Central memory CD8-positive, alpha-beta T cell (primary cell): ENCODE measurements at regions not wholly inside any gene's neighbourhood (a gene's known extent, or its start where the extent isn't known, plus 50 kb on each side); places are given as distances from the start of the nearest gene placed in this dataset.

Source experiments
- ATAC-seq: fragments of 150-1000 bp; cut with Tn5 transposase; replicated peaks from 2 replicates; pipeline ENCODE4 v1.10.0; 2022; ENCODE audit warnings: mild to moderate bottlenecking, moderate FRiP score, moderate number of reproducible peaks; ENCODE audit not compliant: poor library complexity, severe bottlenecking; ENCODE audit errors: extremely low read depth
- DNase-seq, 2 donors: peaks; one replicate each; pipeline ENCODE4 v3.0.0; 2021; ENCODE audit warnings: low spot score in 2 of 2
- H3K27ac Mint-ChIP-seq: one replicate; pipeline ENCODE4 v1.8.0; 2022; ENCODE audit warnings: low read depth, mild to moderate bottlenecking, moderate library complexity, mixed read lengths
- H3K27me3 Mint-ChIP-seq: one replicate; pipeline ENCODE4 v1.8.0; 2022; ENCODE audit warnings: mixed read lengths
- H3K36me3 Mint-ChIP-seq: one replicate; pipeline ENCODE4 v1.8.0; 2022; ENCODE audit warnings: mild to moderate bottlenecking, moderate library complexity, mixed read lengths; ENCODE audit not compliant: insufficient read depth
- H3K4me1 Mint-ChIP-seq: one replicate; pipeline ENCODE4 v1.8.0; 2022; ENCODE audit warnings: mixed read lengths
- H3K4me3 Mint-ChIP-seq: one replicate; pipeline ENCODE4 v1.8.0; 2022; ENCODE audit warnings: mild to moderate bottlenecking, moderate library complexity, mixed read lengths
- H3K9me3 Mint-ChIP-seq: one replicate; pipeline ENCODE4 v1.8.0; 2022; ENCODE audit warnings: mixed read lengths

DNA sequence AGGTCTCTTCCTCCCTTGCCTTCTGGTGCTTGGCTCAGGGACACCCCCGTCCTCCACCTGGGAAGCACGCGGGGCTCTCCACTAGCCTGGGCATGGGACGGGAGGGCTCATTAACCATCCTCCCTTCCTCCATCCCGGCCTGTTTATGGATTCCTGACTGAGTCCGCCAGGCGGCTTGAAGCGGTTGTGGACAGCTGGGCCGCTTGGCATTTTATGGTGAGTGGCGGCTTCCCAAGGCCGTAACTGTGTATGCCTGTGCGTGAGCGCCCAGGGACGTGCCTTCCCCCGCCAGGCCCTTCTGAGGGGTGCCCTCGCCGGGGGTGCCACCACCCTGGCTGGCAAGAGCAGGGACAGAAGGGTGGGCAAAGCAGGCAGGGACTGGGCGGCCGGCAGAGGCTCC lies 202.8 kb downstream of the URI1 start:
- ATAC-seq = no peak

DNA sequence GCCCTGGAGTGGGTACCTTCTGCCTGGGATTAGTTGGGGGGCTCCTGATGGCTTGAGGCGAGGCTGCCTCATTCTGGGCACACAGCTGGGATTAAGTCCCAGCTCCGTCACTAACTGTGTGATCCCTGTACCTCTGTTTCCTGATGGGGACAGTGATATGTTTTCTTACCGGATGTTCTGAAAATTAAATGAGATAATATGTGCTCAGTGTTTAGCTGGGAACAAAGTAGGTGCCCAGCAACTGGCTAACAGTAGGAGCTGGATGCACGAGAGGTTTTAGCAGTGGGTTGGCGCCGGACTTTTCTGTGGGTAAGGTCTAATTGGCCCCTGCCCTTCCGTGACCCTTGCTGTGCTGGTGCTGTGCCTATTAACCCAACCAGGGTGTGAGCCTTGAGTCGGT lies 203.4 kb downstream of the URI1 start:
- no peaks in the 10 kb centered on the region for H3K36me3 Mint-ChIP-seq
- no peak for DNase-seq
- ATAC-seq = no peak
- H3K27ac Mint-ChIP-seq = no peak overlapping the region
- H3K4me3 Mint-ChIP-seq = no peak overlapping the region
- peaks cover 24% of the 10 kb centered on the region for H3K27me3 Mint-ChIP-seq
- H3K9me3 Mint-ChIP-seq = peaks cover 5% of the 10 kb centered on the region
- H3K4me1 Mint-ChIP-seq = no peaks in the 10 kb centered on the region

More for the DNA sequence above, 202.8 kb downstream of the URI1 start:
- Mint-ChIP-seq H3K27ac (no peak overlapping the region), H3K4me3 (no peak overlapping the region), H3K4me1 (no peaks in the 10 kb centered on the region), H3K9me3 (peaks cover 5% of the 10 kb centered on the region), H3K27me3 (peaks cover 23% of the 10 kb centered on the region), H3K36me3 (no peaks in the 10 kb centered on the region)
- DNase-seq = no peak

DNA sequence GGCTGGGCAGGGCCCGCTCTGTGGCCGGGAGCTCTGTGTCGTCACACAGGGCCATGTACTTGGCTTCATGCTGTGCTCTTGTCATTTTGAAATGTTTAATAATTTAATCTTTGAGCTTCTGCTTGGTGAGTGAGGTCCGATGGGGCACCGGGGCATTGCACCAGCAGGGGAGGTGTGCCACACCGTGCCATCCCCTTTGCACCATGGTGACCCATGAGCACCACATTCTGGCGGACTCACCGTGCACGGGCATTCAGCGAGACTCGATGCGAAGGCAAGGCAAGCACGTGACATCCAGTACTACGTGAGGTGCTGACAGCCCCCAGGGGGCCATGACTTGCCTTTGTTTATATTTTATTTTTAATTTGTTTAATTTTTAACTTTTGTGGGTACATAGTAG lies 204.3 kb downstream of the URI1 start:
- Mint-ChIP-seq H3K9me3 (peaks cover 5% of the 10 kb centered on the region), H3K4me3 (no peak overlapping the region), H3K36me3 (no peaks in the 10 kb centered on the region), H3K27ac (no peak overlapping the region), H3K4me1 (no peaks in the 10 kb centered on the region), H3K27me3 (peaks cover 24% of the 10 kb centered on the region)
- DNase-seq = no peak
- ATAC-seq = no peak

DNA sequence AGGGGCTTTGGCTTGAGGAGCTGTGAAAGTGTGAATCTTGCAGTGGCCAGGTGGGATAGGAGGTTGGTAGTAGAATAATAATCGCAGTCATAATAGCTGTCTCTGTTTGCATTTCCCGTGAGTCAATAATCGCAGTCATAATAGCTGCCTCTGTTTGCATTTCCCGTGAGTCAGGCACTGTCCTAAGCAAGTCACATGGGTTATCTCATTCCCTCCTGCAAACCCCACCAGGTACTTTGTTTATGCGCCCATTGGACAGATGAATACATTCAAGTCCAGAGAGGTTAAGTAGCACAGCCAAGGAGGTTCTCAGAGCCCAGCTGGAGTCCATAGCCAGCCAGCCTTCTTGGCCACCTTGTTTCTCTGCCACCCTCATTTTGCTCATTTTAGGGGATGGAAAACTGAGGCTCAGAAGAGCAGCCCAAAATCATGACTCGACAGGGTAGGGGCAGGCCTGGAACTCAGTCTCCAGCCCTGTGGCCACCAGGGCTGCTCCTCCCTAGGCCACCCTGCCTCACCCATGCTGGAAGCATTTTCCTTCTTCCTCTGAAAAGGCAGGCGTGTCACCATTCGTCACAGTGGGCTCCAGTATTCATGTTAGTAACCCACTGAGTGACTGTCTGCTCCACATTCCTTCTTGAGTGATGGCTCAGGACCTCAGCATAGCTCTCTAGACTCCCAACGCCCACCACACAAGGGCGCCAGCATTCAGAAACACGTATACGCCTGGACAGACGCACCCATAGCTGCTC lies 206.2 kb downstream of the URI1 start:
- ATAC-seq = no peak
- Mint-ChIP-seq H3K4me1 (no peaks in the 10 kb centered on the region), H3K36me3 (no peaks in the 10 kb centered on the region), H3K9me3 (peaks cover 5% of the 10 kb centered on the region), H3K27ac (no peak overlapping the region), H3K4me3 (no peak overlapping the region), H3K27me3 (peaks cover 24% of the 10 kb centered on the region)
- DNase-seq = no peak

DNA sequence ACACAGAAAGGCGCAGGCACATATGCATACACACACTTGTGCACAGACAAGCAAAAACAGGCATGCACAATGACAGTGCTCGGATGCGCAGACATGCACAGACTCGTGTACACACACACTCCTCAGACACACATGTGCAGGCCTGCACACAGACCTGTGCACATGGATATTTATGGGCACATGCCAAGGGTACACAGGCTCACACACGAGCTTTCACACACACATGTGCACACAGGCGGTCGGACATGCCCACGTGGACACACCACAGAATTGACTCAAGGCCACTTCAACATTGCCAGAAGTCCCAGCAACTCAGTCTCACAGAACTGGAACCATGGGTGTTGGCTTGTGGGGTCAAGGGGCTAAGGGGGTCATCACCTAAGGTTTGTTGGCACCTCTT lies 206.8 kb downstream of the URI1 start:
- Mint-ChIP-seq H3K27ac (no peak overlapping the region), H3K4me1 (no peaks in the 10 kb centered on the region), H3K4me3 (no peak overlapping the region), H3K27me3 (peaks cover 21% of the 10 kb centered on the region), H3K36me3 (no peaks in the 10 kb centered on the region), H3K9me3 (peaks cover 1% of the 10 kb centered on the region)
- DNase-seq (no peak), ATAC-seq (no peak)

DNA sequence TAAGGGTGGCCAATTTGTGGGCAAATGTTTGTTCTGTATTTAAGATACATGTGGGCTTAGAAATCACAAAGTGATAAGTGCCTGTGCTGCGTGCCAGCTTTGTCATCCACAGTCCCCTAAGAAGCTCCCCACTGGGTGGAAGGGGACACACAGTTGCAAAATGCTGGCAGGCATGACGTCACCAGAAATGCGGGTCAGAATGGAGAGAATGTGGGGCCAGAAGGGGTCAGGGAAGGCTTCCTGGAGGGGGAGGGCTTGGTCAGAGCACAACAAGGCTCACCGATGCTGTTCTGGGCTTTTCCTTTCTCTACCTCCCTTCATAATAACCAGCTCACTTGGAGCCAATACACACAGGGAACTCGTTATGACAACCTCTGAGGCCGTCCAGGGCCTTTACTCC lies 207.3 kb downstream of the URI1 start:
- DNase-seq (no peak), ATAC-seq (no peak)
- peaks cover 21% of the 10 kb centered on the region for H3K27me3 Mint-ChIP-seq
- H3K36me3 Mint-ChIP-seq = no peaks in the 10 kb centered on the region
- no peak overlapping the region for H3K4me3 Mint-ChIP-seq
- H3K9me3 Mint-ChIP-seq = no peaks in the 10 kb centered on the region
- no peak overlapping the region for H3K27ac Mint-ChIP-seq
- no peaks in the 10 kb centered on the region for H3K4me1 Mint-ChIP-seq

DNA sequence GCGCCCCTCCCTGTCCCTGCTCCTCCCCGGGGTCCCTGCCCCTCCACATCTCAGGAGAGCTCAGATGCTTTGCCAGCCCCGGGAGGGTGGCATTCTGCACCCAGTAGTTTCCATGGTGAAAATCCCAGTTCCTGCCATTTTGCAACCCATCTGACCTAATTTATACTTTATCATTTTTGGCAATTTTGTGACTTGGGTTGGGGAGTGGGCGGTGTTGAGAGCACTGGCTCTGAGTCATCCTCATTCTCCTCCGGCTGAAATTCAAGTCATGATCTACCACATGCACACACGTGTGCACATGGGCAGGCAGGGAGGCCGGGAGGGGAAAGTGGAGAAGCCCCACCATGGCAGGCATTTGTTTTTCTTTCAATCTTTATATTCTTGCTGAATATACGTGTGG lies 208.6 kb downstream of the URI1 start:
- no peaks in the 10 kb centered on the region for H3K9me3 Mint-ChIP-seq
- no peak overlapping the region for H3K4me3 Mint-ChIP-seq
- no peak overlapping the region for H3K27ac Mint-ChIP-seq
- ATAC-seq (no peak), DNase-seq (no peak)
- peaks cover 30% of the 10 kb centered on the region for H3K27me3 Mint-ChIP-seq
- no peaks in the 10 kb centered on the region for H3K4me1 Mint-ChIP-seq
- H3K36me3 Mint-ChIP-seq = no peaks in the 10 kb centered on the region

DNA sequence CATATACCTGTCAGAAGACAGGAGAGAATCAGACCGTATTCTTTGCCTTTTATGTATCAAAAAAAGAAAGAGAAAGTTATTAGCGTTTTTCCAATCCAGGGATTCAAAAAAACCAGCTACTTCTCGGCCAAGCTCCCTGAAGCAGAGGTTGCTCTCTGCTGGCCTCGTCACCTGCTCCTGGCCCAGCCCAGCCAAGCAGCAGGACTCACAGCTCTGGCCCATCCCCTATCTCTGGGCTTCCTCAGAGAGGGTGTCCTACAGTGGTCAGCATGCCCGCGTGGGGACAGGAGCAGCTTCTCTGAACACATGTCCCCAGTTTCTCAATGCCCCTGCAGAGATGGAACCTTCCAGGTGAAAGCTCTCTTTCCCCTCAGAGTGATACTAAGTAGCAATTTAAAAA lies 209.0 kb downstream of the URI1 start:
- DNase-seq (no peak), ATAC-seq (no peak)
- Mint-ChIP-seq H3K4me1 (no peaks in the 10 kb centered on the region), H3K4me3 (no peak overlapping the region), H3K27me3 (peaks cover 34% of the 10 kb centered on the region), H3K9me3 (no peaks in the 10 kb centered on the region), H3K36me3 (no peaks in the 10 kb centered on the region), H3K27ac (no peak overlapping the region)

DNA sequence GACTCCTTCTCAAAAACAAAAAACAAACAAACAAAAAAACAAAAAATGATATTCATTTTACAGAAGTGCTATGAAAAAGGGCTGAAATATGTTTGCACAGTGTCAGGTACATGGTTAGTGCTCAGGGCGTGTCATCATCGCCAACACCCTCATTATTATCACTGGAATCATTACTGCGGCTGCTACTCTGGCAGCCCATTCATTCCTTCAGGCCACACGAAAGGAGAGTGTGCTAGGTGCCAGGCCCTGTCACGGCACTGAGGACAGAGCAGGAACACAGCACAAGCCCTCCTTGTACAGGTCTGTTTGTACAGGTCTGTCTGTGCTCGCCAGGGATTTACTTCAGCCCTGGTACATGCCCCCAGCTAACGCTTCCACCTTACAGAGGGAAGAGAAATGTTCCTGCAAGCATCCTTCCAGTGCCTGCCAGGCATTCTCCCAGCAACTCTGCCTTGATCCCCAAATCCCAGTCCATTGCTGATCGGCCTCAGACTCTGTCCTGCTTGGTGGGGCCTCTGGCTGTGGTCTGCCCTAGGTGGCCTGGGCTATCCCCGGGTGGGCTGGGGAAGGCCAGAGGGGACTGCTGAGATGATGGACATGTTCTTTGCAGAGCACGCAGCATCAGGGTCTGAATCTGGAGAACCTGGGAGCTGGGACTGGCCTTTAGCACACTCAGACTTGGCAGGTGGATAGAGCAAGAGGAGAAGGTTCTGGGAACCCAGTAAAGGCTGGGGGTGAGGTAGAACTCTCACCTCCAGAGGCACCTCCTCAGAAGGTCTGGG lies 210.7 kb downstream of the URI1 start:
- Mint-ChIP-seq H3K27ac (no peak overlapping the region), H3K36me3 (no peaks in the 10 kb centered on the region), H3K4me3 (no peak overlapping the region), H3K9me3 (no peaks in the 10 kb centered on the region), H3K27me3 (peaks cover 39% of the 10 kb centered on the region), H3K4me1 (no peaks in the 10 kb centered on the region)
- ATAC-seq = no peak
- no peak for DNase-seq

DNA sequence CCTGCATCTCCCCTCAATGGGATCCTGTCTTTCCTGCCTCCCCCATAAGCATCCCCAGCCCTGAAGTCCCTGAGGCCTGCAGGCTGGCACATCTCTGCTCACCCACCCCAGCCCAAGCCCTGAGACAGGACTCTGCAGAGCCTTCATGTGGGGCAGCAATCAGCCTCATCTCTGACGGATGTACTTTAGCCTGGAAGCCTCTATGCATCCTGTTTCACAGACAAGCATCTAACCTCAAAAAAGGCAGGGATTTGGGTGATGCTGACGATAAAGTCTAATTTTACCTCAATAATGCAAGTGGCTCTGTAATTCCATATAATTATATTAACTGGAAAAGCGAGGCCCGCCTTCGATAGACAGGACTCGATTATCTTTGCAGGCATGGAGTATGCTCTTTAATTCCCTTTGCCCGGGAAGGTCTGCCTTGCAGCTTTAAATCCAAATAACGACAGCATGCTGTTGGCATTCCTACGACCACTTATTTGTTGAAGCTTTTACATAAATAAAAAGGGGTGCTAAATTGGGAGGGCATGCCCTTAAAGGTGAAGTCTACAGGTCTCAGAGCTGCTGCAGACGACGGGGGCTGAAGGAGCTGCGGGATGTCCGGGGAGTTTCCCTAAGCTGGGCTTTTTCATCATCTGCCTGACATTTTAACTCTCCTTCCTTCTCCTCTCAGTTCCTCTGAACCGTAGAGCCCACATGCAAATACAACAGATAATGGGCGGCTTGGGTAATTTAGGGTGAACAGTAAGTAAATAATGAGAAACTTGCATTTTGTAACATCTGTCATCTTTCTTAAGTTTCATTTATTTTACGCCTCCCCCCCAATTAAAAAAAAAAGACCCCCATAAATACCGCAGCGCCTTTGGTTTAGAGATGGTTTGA lies 211.5 kb downstream of the URI1 start:
- no peak overlapping the region for H3K27ac Mint-ChIP-seq
- no peak for ATAC-seq
- H3K27me3 Mint-ChIP-seq = peaks cover 37% of the 10 kb centered on the region
- no peaks in the 10 kb centered on the region for H3K9me3 Mint-ChIP-seq
- no peak for DNase-seq
- no peak overlapping the region for H3K4me3 Mint-ChIP-seq
- no peaks in the 10 kb centered on the region for H3K4me1 Mint-ChIP-seq
- no peaks in the 10 kb centered on the region for H3K36me3 Mint-ChIP-seq

DNA sequence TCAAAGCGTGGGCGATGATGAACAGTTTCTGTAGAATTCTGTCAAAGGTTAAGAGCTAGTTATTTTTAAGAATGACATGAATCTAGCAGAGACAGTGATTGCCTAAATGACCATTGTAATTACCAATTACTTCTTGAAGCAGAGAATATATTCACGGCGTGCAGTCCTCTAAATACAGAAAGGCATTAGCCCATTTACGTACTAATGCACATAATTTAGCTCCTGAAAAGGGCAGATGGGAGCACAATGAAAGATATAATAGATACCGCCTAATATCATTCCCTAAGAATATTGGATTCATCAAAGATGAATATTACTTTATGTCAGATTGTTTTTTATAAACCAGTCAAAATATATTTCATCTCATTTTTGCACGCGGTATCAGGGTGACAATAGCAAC lies 212.4 kb downstream of the URI1 start:
- H3K36me3 Mint-ChIP-seq = no peaks in the 10 kb centered on the region
- peaks cover 28% of the 10 kb centered on the region for H3K27me3 Mint-ChIP-seq
- no peak overlapping the region for H3K4me3 Mint-ChIP-seq
- no peak for ATAC-seq
- no peak overlapping the region for H3K27ac Mint-ChIP-seq
- H3K9me3 Mint-ChIP-seq = no peaks in the 10 kb centered on the region
- no peak for DNase-seq
- H3K4me1 Mint-ChIP-seq = no peaks in the 10 kb centered on the region

DNA sequence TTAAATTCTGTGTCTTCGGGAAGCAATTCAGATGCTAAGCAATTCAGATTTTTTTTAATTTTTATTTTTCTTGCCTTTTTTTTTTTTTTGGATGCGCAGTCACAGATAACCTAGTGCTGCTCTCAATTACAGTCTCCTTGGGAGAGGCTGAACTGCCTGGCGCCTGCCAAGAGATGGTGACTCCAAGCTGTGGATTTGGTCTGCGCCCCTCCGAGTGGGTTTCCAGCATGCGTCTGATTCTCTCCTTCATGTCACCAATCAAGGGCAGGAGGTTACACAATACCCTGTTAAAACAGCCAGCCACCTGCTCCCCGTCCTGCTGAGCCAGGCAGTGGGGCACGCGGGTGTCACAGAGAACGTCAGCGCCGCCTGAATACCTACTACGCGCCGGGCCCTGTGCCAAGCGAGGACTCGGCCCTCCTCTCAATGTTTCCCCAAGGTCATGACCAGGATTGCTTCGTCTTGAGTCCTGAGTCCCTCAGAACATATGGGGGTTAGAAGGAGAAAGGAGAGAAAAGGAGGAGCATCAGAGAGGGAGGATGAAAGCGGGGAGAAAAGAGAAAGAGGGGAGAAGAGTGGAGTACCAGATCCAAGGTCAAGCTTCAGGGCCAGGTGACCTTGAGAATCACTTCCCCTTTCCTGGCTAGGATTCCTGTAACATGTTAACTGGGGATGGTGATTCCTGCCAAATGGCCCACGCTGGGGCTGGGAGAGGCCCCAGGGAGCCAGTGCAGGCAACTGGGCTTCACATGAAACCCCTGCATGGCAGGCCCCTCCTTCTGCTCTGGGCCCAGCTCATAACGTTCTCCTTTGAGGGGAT lies 213.6 kb downstream of the URI1 start:
- H3K9me3 Mint-ChIP-seq = no peaks in the 10 kb centered on the region
- no peak for DNase-seq
- H3K4me1 Mint-ChIP-seq = no peaks in the 10 kb centered on the region
- ATAC-seq = no peak
- H3K27ac Mint-ChIP-seq = no peak overlapping the region
- no peaks in the 10 kb centered on the region for H3K36me3 Mint-ChIP-seq
- no peak overlapping the region for H3K4me3 Mint-ChIP-seq
- peaks cover 24% of the 10 kb centered on the region for H3K27me3 Mint-ChIP-seq
